GM23338 (cell line): ENCODE measurements at regions not wholly inside any gene's neighbourhood (a gene's known extent, or its start where the extent isn't known, plus 50 kb on each side); places are given as distances from the start of the nearest gene placed in this dataset.

Experiments used
- ATAC-seq: fragments of 200-7000 bp; cut with Tn5 transposase; 3 replicates; pipeline ENCODE4 v1.9.1; 2020
- DNase-seq: peaks from one replicate; pipeline ENCODE4 v3.0.0-alpha.2; 2015; ENCODE audit warnings: low spot score
- H2AFZ ChIP-seq: fragments of 200-600 bp; sonication (generic); 2 replicates; pipeline ENCODE4 v1.8.0; 2016; ENCODE audit warnings: antibody characterized with exemption, mild to moderate bottlenecking, moderate library complexity
- H3F3A ChIP-seq: fragments of 200-600 bp; sonication (generic); replicated peaks from 2 replicates; pipeline ENCODE4 v1.8.0; 2017; ENCODE audit warnings: antibody characterized with exemption, mixed run types, low read depth
- H3K27ac ChIP-seq: fragments of 200-600 bp; sonication (generic); 2 replicates; pipeline ENCODE4 v1.6.1; 2016; ENCODE audit warnings: low read depth
- H3K27me3 ChIP-seq: fragments of 200-600 bp; sonication (generic); 2 replicates; pipeline ENCODE4 v1.8.0; 2016; ENCODE audit warnings: mild to moderate bottlenecking, mixed run types, moderate library complexity; ENCODE audit not compliant: insufficient read depth
- H3K36me3 ChIP-seq: fragments of 200-600 bp; sonication (generic); 2 replicates; pipeline ENCODE4 v1.8.0; 2016; ENCODE audit warnings: mild to moderate bottlenecking; ENCODE audit not compliant: insufficient read depth
- H3K4me1 ChIP-seq: fragments of 200-600 bp; sonication (generic); 2 replicates; pipeline ENCODE4 v1.8.0; 2016; ENCODE audit warnings: mild to moderate bottlenecking, moderate library complexity; ENCODE audit not compliant: insufficient read depth
- H3K4me2 ChIP-seq: fragments of 200-600 bp; sonication (generic); 2 replicates; pipeline ENCODE4 v1.7.1; 2017; ENCODE audit warnings: mixed run types
- H3K4me3 ChIP-seq: fragments of 200-600 bp; sonication (generic); 2 replicates; pipeline ENCODE4 v1.6.1; 2016; ENCODE audit warnings: mixed run types
- H3K79me2 ChIP-seq: fragments of 200-600 bp; sonication (generic); replicated peaks from 2 replicates; pipeline ENCODE4 v1.8.0; 2017; ENCODE audit warnings: mild to moderate bottlenecking; ENCODE audit not compliant: insufficient read depth
- H3K9me2 ChIP-seq: fragments of 200-600 bp; sonication (generic); 2 replicates; pipeline ENCODE4 v1.8.0; 2017; ENCODE audit not compliant: insufficient read depth
- H4K20me1 ChIP-seq: fragments of 200-600 bp; sonication (generic); replicated peaks from 2 replicates; pipeline ENCODE4 v1.8.0; 2017; ENCODE audit warnings: mild to moderate bottlenecking; ENCODE audit not compliant: insufficient read depth
- H3K27ac Mint-ChIP-seq: 2 replicates; pipeline ENCODE4 v1.8.0; 2020; ENCODE audit warnings: inconsistent platforms, mild to moderate bottlenecking, moderate library complexity, mixed read lengths
- H3K27me3 Mint-ChIP-seq: 3 replicates; pipeline ENCODE4 v1.8.0; 2022; ENCODE audit warnings: low read depth, mild to moderate bottlenecking, moderate library complexity, mixed read lengths, inconsistent platforms; ENCODE audit not compliant: insufficient read depth, poor library complexity
- H3K36me3 Mint-ChIP-seq: 3 replicates; pipeline ENCODE4 v1.8.0; 2021; ENCODE audit warnings: low read depth, mild to moderate bottlenecking, inconsistent platforms, moderate library complexity, mixed read lengths
- H3K4me1 Mint-ChIP-seq: 3 replicates; pipeline ENCODE4 v1.8.0; 2020; ENCODE audit warnings: mild to moderate bottlenecking, inconsistent platforms, mixed read lengths
- H3K4me3 Mint-ChIP-seq: 3 replicates; pipeline ENCODE4 v1.8.0; 2021; ENCODE audit warnings: moderate library complexity, mild to moderate bottlenecking, inconsistent platforms, mixed read lengths
- H3K9me3 Mint-ChIP-seq: 3 replicates; pipeline ENCODE4 v1.8.0; 2020; ENCODE audit warnings: moderate library complexity, mild to moderate bottlenecking, inconsistent platforms, mixed read lengths
- EZH2phosphoT487 ChIP-seq: fragments of 200-600 bp; sonication (generic); IDR thresholded peaks from one replicate; pipeline ENCODE4 v1.8.1; 2018; ENCODE audit warnings: antibody characterized with exemption; ENCODE audit not compliant: unreplicated experiment
- JUNB ChIP-seq: IDR thresholded peaks from one replicate; pipeline ENCODE4 v1.6.1; 2016; ENCODE audit warnings: antibody characterized with exemption; ENCODE audit not compliant: unreplicated experiment
- POLR2AphosphoS5 ChIP-seq: IDR thresholded peaks from 2 replicates; pipeline ENCODE4 v1.6.1; 2016; ENCODE audit warnings: antibody characterized with exemption, low read depth
- ZNF331 ChIP-seq: fragments of 250-450 bp; sonication (Bioruptor Pico); IDR thresholded peaks from 2 replicates; pipeline ENCODE4 v1.5.0; 2020; ENCODE audit warnings: low read depth, mild to moderate bottlenecking, moderate library complexity
- ZNF462 ChIP-seq: fragments of 250-450 bp; sonication (Bioruptor Pico); IDR thresholded peaks from 2 replicates; pipeline ENCODE4 v1.5.0; 2020; ENCODE audit warnings: mild to moderate bottlenecking, moderate library complexity
- TF ChIP-seq, protein P1 (sequence below): IDR thresholded peaks from 2 replicates; pipeline ENCODE4 v1.6.1; 2016; ENCODE audit warnings: antibody characterized with exemption
- TF ChIP-seq, protein P2 (sequence below): IDR thresholded peaks from one replicate; pipeline ENCODE4 v1.6.1; 2018; ENCODE audit warnings: antibody characterized with exemption; ENCODE audit not compliant: unreplicated experiment

- Mint-ChIP-seq H3K27ac (no peak overlapping the region), H3K4me1 (peaks cover 15% of the 10 kb centered on the region), H3K9me3 (no peaks in the 10 kb centered on the region), H3K36me3 (no peaks in the 10 kb centered on the region), H3K4me3 (no peak overlapping the region), H3K27me3 (peaks cover 1% of the 10 kb centered on the region)
- no peaks in the 10 kb centered on the region for H3K36me3 ChIP-seq
- H3K79me2 ChIP-seq, result no peaks in the 10 kb centered on the region
- H3F3A ChIP-seq, result no peaks in the 10 kb centered on the region
- peaks cover 4% of the 10 kb centered on the region; the same call in 1 of the 2 replicates for H3K4me1 ChIP-seq
- H2AFZ ChIP-seq, result no peak overlapping the region
- peak; percentile 56 for DNase-seq
- 0 out of 2 replicates have a peak overlapping the region, but pooled peaks have one; percentile 15 for H3K4me2 ChIP-seq
- no peaks in the 10 kb centered on the region for H4K20me1 ChIP-seq
- no peak overlapping the region for H3K27ac ChIP-seq
- H3K9me2 ChIP-seq, result no peaks in the 10 kb centered on the region
- H3K4me3 ChIP-seq, result no peak overlapping the region
- TF ChIP-seq ZNF462 (CRISPR knock-in tag) (peak; percentile 40; the same call in 1 of the 2 replicates), ZNF331 (CRISPR knock-in tag) (no peak), EZH2phosphoT487 (no peak), JUNB (no peak), POLR2AphosphoS5 (no peak)
- TF ChIP-seq, protein P1, sequence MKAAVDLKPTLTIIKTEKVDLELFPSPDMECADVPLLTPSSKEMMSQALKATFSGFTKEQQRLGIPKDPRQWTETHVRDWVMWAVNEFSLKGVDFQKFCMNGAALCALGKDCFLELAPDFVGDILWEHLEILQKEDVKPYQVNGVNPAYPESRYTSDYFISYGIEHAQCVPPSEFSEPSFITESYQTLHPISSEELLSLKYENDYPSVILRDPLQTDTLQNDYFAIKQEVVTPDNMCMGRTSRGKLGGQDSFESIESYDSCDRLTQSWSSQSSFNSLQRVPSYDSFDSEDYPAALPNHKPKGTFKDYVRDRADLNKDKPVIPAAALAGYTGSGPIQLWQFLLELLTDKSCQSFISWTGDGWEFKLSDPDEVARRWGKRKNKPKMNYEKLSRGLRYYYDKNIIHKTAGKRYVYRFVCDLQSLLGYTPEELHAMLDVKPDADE, result no peak
- TF ChIP-seq, protein P2, sequence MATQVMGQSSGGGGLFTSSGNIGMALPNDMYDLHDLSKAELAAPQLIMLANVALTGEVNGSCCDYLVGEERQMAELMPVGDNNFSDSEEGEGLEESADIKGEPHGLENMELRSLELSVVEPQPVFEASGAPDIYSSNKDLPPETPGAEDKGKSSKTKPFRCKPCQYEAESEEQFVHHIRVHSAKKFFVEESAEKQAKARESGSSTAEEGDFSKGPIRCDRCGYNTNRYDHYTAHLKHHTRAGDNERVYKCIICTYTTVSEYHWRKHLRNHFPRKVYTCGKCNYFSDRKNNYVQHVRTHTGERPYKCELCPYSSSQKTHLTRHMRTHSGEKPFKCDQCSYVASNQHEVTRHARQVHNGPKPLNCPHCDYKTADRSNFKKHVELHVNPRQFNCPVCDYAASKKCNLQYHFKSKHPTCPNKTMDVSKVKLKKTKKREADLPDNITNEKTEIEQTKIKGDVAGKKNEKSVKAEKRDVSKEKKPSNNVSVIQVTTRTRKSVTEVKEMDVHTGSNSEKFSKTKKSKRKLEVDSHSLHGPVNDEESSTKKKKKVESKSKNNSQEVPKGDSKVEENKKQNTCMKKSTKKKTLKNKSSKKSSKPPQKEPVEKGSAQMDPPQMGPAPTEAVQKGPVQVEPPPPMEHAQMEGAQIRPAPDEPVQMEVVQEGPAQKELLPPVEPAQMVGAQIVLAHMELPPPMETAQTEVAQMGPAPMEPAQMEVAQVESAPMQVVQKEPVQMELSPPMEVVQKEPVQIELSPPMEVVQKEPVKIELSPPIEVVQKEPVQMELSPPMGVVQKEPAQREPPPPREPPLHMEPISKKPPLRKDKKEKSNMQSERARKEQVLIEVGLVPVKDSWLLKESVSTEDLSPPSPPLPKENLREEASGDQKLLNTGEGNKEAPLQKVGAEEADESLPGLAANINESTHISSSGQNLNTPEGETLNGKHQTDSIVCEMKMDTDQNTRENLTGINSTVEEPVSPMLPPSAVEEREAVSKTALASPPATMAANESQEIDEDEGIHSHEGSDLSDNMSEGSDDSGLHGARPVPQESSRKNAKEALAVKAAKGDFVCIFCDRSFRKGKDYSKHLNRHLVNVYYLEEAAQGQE, result no peak
- peak; percentile 50; the same call in 2 of the 3 replicates for ATAC-seq
- no peaks in the 10 kb centered on the region for H3K27me3 ChIP-seq
These were observed 412.9 kb upstream of the FMR1 start for GRCh38 chrX:147498796-147499195.
